CD14-positive monocyte (primary cell): ENCODE measurements at regions not wholly inside any gene's neighbourhood (a gene's known extent, or its start where the extent isn't known, plus 50 kb on each side); places are given as distances from the start of the nearest gene placed in this dataset.

Experiments used
- DNase-seq, 3 donors: peaks; one replicate each; pipeline ENCODE4 v3.0.0-alpha.2; 2011 to 2022
- H2AFZ ChIP-seq: 2 replicates; pipeline ENCODE4 v1.6.0; 2012; ENCODE audit warnings: mild to moderate bottlenecking, low read depth, low read length, inconsistent platforms; ENCODE audit not compliant: insufficient read depth, poor library complexity, severe bottlenecking
- H3K27ac ChIP-seq, 2 donors: 1 replicate in 1 of 2; 2 replicates in 1 of 2; pipeline ENCODE4 v1.5.1; 2012 to 2013; ENCODE audit warnings: low read length in 2 of 2, control low read depth in 1 of 2, inconsistent platforms in 1 of 2, low read depth in 1 of 2, mild to moderate bottlenecking in 1 of 2
- H3K27me3 ChIP-seq, 2 donors: one replicate each; pipeline versions ENCODE4 v1.6.0 to v1.6.1; 2011 to 2013; ENCODE audit warnings: low read length in 2 of 2; ENCODE audit not compliant: control insufficient read depth in 2 of 2, insufficient read depth in 2 of 2
- H3K36me3 ChIP-seq, 2 donors: replicated peaks in 1 of 2; 1 replicate in 1 of 2; 2 replicates in 1 of 2; pipeline versions ENCODE4 v1.5.1 to v1.6.1; 2012 to 2013; ENCODE audit warnings: low read length in 2 of 2, control low read depth in 1 of 2, inconsistent platforms in 1 of 2, mild to moderate bottlenecking in 1 of 2; ENCODE audit not compliant: insufficient read depth in 2 of 2, control insufficient read depth in 1 of 2
- H3K4me1 ChIP-seq, 2 donors: 1 replicate in 1 of 2; 2 replicates in 1 of 2; pipeline versions ENCODE4 v1.5.1 to v1.6.1; 2012 to 2013; ENCODE audit warnings: low read length in 2 of 2, control low read depth in 1 of 2, inconsistent platforms in 1 of 2, mild to moderate bottlenecking in 1 of 2, moderate library complexity in 1 of 2; ENCODE audit not compliant: insufficient read depth in 2 of 2, control insufficient read depth in 1 of 2
- H3K4me2 ChIP-seq: replicated peaks from 2 replicates; pipeline ENCODE3; 2012; ENCODE audit warnings: low read length, moderate library complexity, mild to moderate bottlenecking; ENCODE audit not compliant: poor library complexity, severe bottlenecking; ENCODE audit errors: extremely low read depth
- H3K4me3 ChIP-seq, 3 experiments: fragments of 200-600 bp in 1 of 3; sonication (generic) in 1 of 3; replicated peaks in 1 of 3; 1 replicate in 2 of 3; 2 replicates in 1 of 3; pipeline ENCODE4 v1.5.1; 2011 to 2013; ENCODE audit warnings: low read length in 3 of 3, mild to moderate bottlenecking in 3 of 3, control low read depth in 2 of 3, low read depth in 2 of 3, inconsistent platforms in 1 of 3, moderate library complexity in 1 of 3
- H3K79me2 ChIP-seq: 2 replicates; pipeline ENCODE4 v1.6.0; 2012; ENCODE audit warnings: mild to moderate bottlenecking, control low read depth, inconsistent platforms, low read length, moderate library complexity; ENCODE audit not compliant: insufficient read depth
- H3K9ac ChIP-seq: 2 replicates; pipeline ENCODE4 v1.6.0; 2017; ENCODE audit warnings: low read length, mild to moderate bottlenecking; ENCODE audit not compliant: insufficient read depth, poor library complexity, severe bottlenecking
- H3K9me3 ChIP-seq, 2 donors: replicated peaks in 1 of 2; 1 replicate in 1 of 2; 2 replicates in 1 of 2; pipeline versions ENCODE4 v1.5.1 to v1.6.1; 2012 to 2013; ENCODE audit warnings: low read length in 2 of 2, control low read depth in 1 of 2; ENCODE audit not compliant: control insufficient read depth in 1 of 2, insufficient read depth in 1 of 2
- H4K20me1 ChIP-seq: 2 replicates; pipeline ENCODE4 v1.6.0; 2012; ENCODE audit warnings: mild to moderate bottlenecking, low read length, control low read depth, moderate library complexity; ENCODE audit not compliant: insufficient read depth
- H3K27ac Mint-ChIP-seq, 7 donors: one replicate each; pipeline ENCODE4 v1.8.0; 2020; ENCODE audit warnings: mild to moderate bottlenecking in 7 of 7, mixed read lengths in 7 of 7, moderate library complexity in 6 of 7, inconsistent platforms in 2 of 7
- H3K27me3 Mint-ChIP-seq, 3 donors: one replicate each; pipeline ENCODE4 v1.8.0; 2021 to 2022; ENCODE audit warnings: low read depth in 3 of 3, mild to moderate bottlenecking in 3 of 3, mixed read lengths in 3 of 3, moderate library complexity in 3 of 3, inconsistent platforms in 1 of 3
- H3K36me3 Mint-ChIP-seq, 2 donors: one replicate each; pipeline ENCODE4 v1.8.0; 2020; ENCODE audit warnings: mixed read lengths in 2 of 2, inconsistent platforms in 1 of 2, mild to moderate bottlenecking in 1 of 2
- H3K4me1 Mint-ChIP-seq: one replicate; pipeline ENCODE4 v1.8.0; 2020; ENCODE audit warnings: mild to moderate bottlenecking, mixed read lengths
- H3K4me3 Mint-ChIP-seq, 2 donors: one replicate each; pipeline ENCODE4 v1.8.0; 2020; ENCODE audit warnings: mild to moderate bottlenecking in 2 of 2, mixed read lengths in 2 of 2, moderate library complexity in 1 of 2
- H3K9me3 Mint-ChIP-seq, 7 donors: one replicate each; pipeline ENCODE4 v1.8.0; 2020 to 2022; ENCODE audit warnings: mixed read lengths in 7 of 7, mild to moderate bottlenecking in 6 of 7, moderate library complexity in 6 of 7, inconsistent platforms in 2 of 7
- CTCF ChIP-seq: fragments of 200-600 bp; IDR thresholded peaks from one replicate; pipeline ENCODE4 v1.8.0; 2022; ENCODE audit warnings: antibody characterized with exemption, mild to moderate bottlenecking
- WGBS: methylation state at CpG from one replicate; pipeline ENCODE4 v1.1.5; 2013; ENCODE audit warnings: missing lambda C conversion rate; ENCODE audit not compliant: insufficient coverage; 5-methylcytosine and 5-hydroxymethylcytosine counted together
- intact Hi-C, 2 donors: fragments of 100-400 bp; cut with micrococcal nuclease; formaldehyde crosslinking; loops; one replicate each; pipeline versions ENCODE4 v1.15.0 to v1.15.1; 2023

- Histone ChIP-seq H3K27me3 (peaks cover 0 to 16% of the 10 kb centered on the region in 2 donors), H2AFZ (peak overlapping the region; percentile 46), H3K79me2 (no peaks in the 10 kb centered on the region), H3K9me3 (no peaks in the 10 kb centered on the region), H3K4me3 (no peak overlapping the region), H3K9ac (peak overlapping the region; percentile 40), H3K27ac (no peak overlapping the region), H3K4me1 (peaks cover 13% of the 10 kb centered on the region in 2 donors), H3K4me2 (peak overlapping the region; percentile 49), H3K36me3 (no peaks in the 10 kb centered on the region), H4K20me1 (no peaks in the 10 kb centered on the region)
- no peak for TF ChIP-seq CTCF
- 2% methylated on average over 12 of the region's 15 CpGs for WGBS
- Mint-ChIP-seq H3K4me1 (peaks cover 16% of the 10 kb centered on the region), H3K36me3 (no peaks in the 10 kb centered on the region), H3K9me3 (peaks cover 0 to 11% (median 7%) of the 10 kb centered on the region in 7 donors), H3K27ac (peak overlapping the region in 1 of 7 donors; percentile 19), H3K4me3 (peak overlapping the region in 1 of 2 donors; percentile 81), H3K27me3 (peaks cover 15 to 45% (median 33%) of the 10 kb centered on the region in 3 donors)
- no peak for DNase-seq
- intact Hi-C loops: no loop called here
These were observed 81.2 kb downstream of the C16orf95 start for GRCh38 chr16:87235810-87236515.

- Histone ChIP-seq H3K27me3 (peaks cover 0 to 16% of the 10 kb centered on the region in 2 donors), H3K9me3 (no peaks in the 10 kb centered on the region), H3K4me2 (peak overlapping the region; percentile 49), H3K36me3 (no peaks in the 10 kb centered on the region), H3K9ac (no peak overlapping the region), H3K27ac (no peak overlapping the region), H3K4me1 (peaks cover 13% of the 10 kb centered on the region in 2 donors), H3K79me2 (no peaks in the 10 kb centered on the region), H2AFZ (peak overlapping the region; percentile 46), H4K20me1 (no peaks in the 10 kb centered on the region), H3K4me3 (no peak overlapping the region)
- intact Hi-C loops: no loop called here
- peak overlapping the region in 1 of 2 donors; percentile 81 for H3K4me3 Mint-ChIP-seq
- peaks cover 16% of the 10 kb centered on the region for H3K4me1 Mint-ChIP-seq
- 25% methylated on average over 13 of the region's 13 CpGs for WGBS
- H3K36me3 Mint-ChIP-seq: no peaks in the 10 kb centered on the region
- H3K27ac Mint-ChIP-seq: no peak overlapping the region
- DNase-seq: no peak
- peaks cover 0 to 11% (median 7%) of the 10 kb centered on the region in 7 donors for H3K9me3 Mint-ChIP-seq
- H3K27me3 Mint-ChIP-seq: peaks cover 15 to 46% (median 33%) of the 10 kb centered on the region in 3 donors
- TF ChIP-seq CTCF: no peak
These were observed 80.6 kb downstream of the C16orf95 start for GRCh38 chr16:87236516-87237115.
